C4-2B (cell line): ENCODE measurements at regions not wholly inside any gene's neighbourhood (a gene's known extent, or its start where the extent isn't known, plus 50 kb on each side); places are given as distances from the start of the nearest gene placed in this dataset.

Source experiments
- CTCF ChIP-seq: fragments of 450-650 bp; conservative IDR thresholded peaks from 2 replicates; pipeline ENCODE4 v1.5.1; 2017; ENCODE audit warnings: mild to moderate bottlenecking
- ZFX ChIP-seq: fragments of 450-650 bp; IDR thresholded peaks from 2 replicates; pipeline ENCODE4 v1.6.1; 2017

- TF ChIP-seq CTCF (no peak), ZFX (no peak)
Observed at GRCh38 chr6:11448038-11448437, 89.5 kb upstream of the TMEM170B start.
